GM19240 (cell line): ENCODE measurements at regions not wholly inside any gene's neighbourhood (a gene's known extent, or its start where the extent isn't known, plus 50 kb on each side); places are given as distances from the start of the nearest gene placed in this dataset.

Experiments used
- DNase-seq: peaks from one replicate; pipeline ENCODE4 v3.0.0; 2011; ENCODE audit warnings: low spot score; ENCODE audit not compliant: insufficient read length

GRCh38 chr5:82345108-82345507, 67.0 kb upstream of the RPS23 start:
- no peak for DNase-seq

DNA sequence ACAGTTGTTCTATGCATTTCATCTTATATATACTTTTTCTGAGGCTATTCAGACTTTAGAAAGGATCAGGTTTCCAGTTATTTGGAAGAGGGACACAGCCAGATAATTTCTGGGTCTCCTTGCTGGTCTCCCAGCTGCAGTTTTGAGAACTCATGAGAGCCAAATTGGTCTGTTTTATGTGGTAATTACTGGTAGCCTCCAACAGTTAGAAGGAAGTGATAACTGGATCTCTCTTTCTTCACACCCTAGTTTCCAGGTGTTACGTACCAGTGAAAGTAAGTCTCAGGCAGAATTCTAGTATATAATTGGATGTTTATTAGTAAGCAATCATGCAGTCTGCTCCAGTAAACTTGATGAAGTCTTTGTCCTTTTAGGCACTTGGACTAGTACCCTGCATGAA, 63.2 kb upstream of the RPS23 start:
- DNase-seq = no peak

DNA sequence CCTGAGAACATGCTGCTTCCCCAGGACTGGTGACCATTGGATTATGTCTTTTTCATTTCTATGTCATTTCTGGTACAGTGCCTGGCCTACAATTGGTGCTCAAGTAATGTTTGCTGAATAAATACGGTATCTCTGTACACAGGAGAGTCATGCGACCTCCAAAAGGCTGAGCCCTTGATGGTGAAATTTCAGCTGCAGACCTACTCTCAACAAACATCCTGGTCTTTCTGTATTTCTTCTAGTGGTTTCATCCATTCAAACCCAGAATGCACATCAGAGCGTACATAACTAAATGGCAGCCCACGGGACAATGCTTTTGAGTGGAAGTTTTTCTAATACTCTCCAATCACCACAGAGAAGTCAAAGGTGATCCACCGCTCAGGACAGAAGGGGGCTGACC, 62.6 kb upstream of the RPS23 start:
- DNase-seq = no peak

DNA sequence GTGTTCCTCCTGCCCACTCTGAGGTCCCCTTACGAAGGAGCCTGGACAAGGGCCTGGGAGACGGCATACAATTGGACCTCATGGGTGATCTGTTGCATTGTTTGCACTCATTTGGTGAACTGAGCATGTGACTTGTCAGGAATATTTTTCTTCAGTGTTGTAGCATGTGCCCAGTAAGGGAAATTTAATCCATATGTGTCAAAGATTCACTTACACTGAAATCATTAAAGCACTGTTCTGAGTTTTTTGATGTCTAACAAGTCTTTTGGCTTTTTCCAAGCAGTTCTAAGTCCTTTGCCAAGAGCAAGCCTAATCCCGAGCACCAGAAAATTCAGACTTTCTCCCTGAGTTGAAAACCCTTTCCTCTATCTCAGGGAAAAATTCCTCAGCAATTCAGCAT, 61.6 kb upstream of the RPS23 start:
- DNase-seq = no peak

- no peak for DNase-seq
Observed at GRCh38 chr5:82338771-82339373, 60.7 kb upstream of the RPS23 start.

DNA sequence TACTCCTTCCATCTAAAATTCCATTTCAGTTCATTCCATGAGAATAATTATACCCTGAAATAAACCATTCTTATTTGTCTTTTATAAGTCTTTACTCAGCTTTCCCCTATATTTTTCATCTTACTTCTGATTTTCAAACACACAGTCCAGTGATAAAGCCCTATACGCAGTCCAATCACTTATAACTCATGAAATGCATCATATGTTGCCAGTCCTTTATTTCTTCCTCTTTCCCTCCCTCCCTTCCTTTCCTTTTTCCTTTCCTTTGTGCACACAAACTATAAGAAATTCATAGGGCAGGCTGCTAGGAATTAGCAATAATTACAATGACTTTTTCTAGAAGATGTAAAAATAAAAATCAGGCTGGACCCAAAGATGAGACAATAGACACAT, 58.8 kb upstream of the RPS23 start:
- no peak for DNase-seq

DNA sequence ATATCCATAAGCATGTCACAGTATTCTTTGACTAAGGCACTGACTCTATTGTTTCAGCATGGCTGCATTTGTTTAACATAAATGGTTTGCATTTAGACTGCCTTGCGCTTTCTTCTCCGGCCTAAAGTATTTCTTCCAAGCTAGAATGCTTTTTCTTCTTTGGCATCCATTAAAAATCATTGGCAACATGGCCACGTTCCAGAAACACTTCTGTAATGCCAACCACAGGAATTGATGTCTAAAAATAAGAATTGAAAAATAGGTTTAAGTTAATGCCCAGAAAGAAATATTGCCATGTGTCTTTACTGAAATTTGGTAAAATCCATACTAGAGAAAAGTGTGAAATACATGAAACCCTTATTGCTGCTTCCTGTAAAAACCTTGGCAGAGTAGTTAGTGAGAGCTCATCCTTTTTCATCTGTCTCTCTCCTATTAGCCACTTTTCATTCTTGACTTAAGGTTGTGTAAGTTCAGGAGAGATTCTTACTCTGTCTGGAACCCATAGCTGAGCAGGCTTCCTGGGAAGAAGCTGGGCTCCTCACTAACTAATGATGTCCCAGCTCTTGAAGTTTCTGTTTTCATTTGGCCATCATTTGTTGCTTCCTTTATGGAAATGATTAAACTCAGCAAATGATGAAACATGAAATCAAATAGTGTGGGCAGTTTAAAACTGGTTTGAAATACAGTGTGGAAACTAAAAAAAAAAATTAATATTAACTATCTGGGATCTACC, 58.2 kb upstream of the RPS23 start:
- DNase-seq = no peak

- DNase-seq = no peak
Observed at GRCh38 chr5:82335806-82336205, 57.7 kb upstream of the RPS23 start.

DNA sequence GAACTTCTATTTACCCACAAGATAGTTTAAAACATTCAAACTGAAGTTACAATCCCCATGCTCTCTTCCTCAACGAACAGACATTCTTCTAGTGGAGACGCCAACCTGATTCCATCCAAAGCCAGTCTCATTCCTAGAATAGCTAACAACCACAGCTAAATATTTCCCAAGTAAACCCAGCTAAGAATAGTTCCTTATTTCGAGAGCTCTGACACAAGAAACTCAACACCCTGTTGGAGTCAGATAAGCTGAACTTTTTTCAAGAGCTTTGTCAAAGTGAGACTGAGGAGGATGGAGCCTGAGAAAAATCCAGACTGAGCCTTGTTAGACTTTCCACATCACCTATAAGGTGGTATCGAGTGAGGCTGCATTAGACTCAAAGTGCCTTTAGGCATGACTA, 56.7 kb upstream of the RPS23 start:
- no peak for DNase-seq

- DNase-seq = no peak
Observed at GRCh38 chr5:82334085-82334692, 56.0 kb upstream of the RPS23 start.

GRCh38 chr5:82332886-82333615, 54.9 kb upstream of the RPS23 start:
- no peak for DNase-seq

DNA sequence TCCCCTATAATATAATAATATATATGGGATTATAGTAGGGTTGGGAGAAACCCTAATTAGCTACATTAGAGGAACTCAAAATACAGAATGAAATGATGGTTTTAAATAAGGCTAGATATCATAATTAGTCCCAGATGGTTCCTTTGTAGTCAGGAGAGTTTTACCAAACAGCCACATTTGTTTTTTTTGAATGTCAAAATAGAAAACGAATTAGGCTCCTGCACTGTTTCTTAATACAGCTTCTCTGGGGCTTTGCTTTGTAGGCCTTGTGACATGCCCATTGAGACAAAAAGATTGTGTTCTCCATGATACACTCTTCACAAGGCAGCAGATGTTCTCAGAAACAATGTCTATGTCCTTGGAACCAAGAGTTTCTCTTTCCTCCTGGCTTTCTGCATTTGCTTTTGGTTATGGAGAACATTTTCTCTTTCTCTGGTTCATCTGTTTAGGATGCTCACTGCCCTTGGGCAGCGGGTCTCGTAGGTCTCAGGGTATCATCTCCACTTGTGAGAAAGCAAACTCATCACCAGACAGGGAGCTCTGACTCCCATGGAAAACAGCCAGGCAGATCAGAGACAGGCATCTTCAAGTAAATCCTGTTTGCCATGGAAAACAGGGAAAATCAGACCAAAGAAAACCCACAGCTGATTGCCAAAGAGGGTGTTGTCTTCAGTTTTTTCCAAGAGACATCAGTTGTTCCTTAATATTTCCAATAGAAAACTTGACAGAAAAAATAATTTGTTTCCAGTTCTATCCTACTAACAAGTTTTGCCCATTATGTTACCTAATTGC, 54.1 kb upstream of the RPS23 start:
- no peak for DNase-seq

- no peak for DNase-seq
Observed at GRCh38 chr5:82331557-82331956, 53.4 kb upstream of the RPS23 start.

- DNase-seq = no peak
Observed at GRCh38 chr5:82330530-82331270, 52.5 kb upstream of the RPS23 start.

DNA sequence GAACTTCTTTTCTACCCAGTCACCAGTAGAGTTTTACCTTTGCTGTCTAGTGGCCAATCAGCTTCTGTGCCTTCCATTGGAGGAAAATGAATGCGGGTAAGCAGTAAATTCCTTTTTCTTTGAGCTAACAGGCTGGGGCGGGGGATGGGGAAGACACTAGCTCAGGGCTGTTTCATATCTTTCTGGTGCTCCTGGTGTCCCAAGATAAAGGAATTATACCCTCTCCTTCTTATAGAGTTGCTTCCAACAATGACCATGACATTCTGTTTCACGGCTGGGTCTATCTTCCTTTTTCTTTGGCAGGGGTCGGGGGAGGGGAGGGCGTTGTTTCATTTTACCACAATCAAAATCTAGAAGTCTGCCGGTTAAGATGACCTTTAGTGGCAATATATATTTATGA, 51.2 kb upstream of the RPS23 start:
- DNase-seq = no peak
